PC-3 (cell line): ENCODE measurements at regions not wholly inside any gene's neighbourhood (a gene's known extent, or its start where the extent isn't known, plus 50 kb on each side); places are given as distances from the start of the nearest gene placed in this dataset.

Experiments
- ATAC-seq: fragments of 200-7000 bp; cut with Tn5 transposase; 2 replicates; pipeline ENCODE4 v1.9.1; 2020; ENCODE audit warnings: mild to moderate bottlenecking, moderate library complexity
- BruUV-seq: library from RNA; stranded (reverse); fragments of 400-500 nt; replicated peaks from 2 replicates; lab custom pipeline; 2021; lab: Mats Ljungman, UMichigan
- CTCF ChIA-PET: fragments of 300-600 bp; sonication (Branson Sonifier 250); formaldehyde crosslinking; loops from one replicate; lab custom pipeline; 2022; ENCODE audit warnings: antibody characterized with exemption; lab: Charles Lee
- POLR2A ChIA-PET: fragments of 300-600 bp; sonication (Branson Sonifier 250); formaldehyde crosslinking; loops from one replicate; lab custom pipeline; 2022; ENCODE audit warnings: antibody characterized with exemption; ENCODE audit not compliant: unreplicated experiment; lab: Charles Lee
- DNase-seq: peaks from one replicate; pipeline ENCODE4 v3.0.0-alpha.2; 2015
- H2AFZ ChIP-seq: fragments of 300-600 bp; sonication (generic); 2 replicates; pipeline ENCODE4 v1.6.0; 2016; ENCODE audit warnings: antibody characterized with exemption, low read length
- H3F3A ChIP-seq: fragments of 300-600 bp; sonication (generic); one replicate; pipeline ENCODE4 v1.6.0; 2017; ENCODE audit warnings: antibody characterized with exemption, low read length, control low read depth, mild to moderate bottlenecking; ENCODE audit not compliant: unreplicated experiment
- H3K27ac ChIP-seq: fragments of 300-600 bp; sonication (generic); 2 replicates; pipeline ENCODE4 v1.5.1; 2016; ENCODE audit warnings: mild to moderate bottlenecking, low read length
- H3K27me3 ChIP-seq: fragments of 300-600 bp; sonication (generic); 2 replicates; pipeline ENCODE4 v1.6.1; 2016; ENCODE audit warnings: low read length, mixed read lengths
- H3K36me3 ChIP-seq: fragments of 300-600 bp; sonication (generic); 2 replicates; pipeline ENCODE4 v1.6.1; 2016; ENCODE audit warnings: low read depth, mixed run types, low read length, mixed read lengths
- H3K4me1 ChIP-seq: fragments of 300-600 bp; sonication (generic); 2 replicates; pipeline ENCODE4 v1.5.1; 2016; ENCODE audit warnings: low read length; ENCODE audit not compliant: insufficient read depth
- H3K4me2 ChIP-seq: fragments of 300-600 bp; sonication (generic); 2 replicates; pipeline ENCODE4 v1.6.0; 2016; ENCODE audit warnings: low read length
- H3K4me3 ChIP-seq: fragments of 300-600 bp; sonication (generic); 2 replicates; pipeline ENCODE4 v1.5.1; 2016; ENCODE audit warnings: mild to moderate bottlenecking, low read length, mixed read lengths
- H3K79me2 ChIP-seq: fragments of 300-600 bp; sonication (generic); 2 replicates; pipeline ENCODE4 v1.6.1; 2017; ENCODE audit warnings: low read length, mixed read lengths
- H3K9ac ChIP-seq: fragments of 300-600 bp; sonication (generic); 2 replicates; pipeline ENCODE4 v1.6.0; 2016; ENCODE audit warnings: mild to moderate bottlenecking, low read length
- H3K9me2 ChIP-seq: fragments of 300-600 bp; sonication (generic); replicated peaks from 2 replicates; pipeline ENCODE4 v1.6.1; 2016; ENCODE audit warnings: mixed run types, low read length, mixed read lengths
- H3K9me3 ChIP-seq: fragments of 300-600 bp; sonication (generic); 2 replicates; pipeline ENCODE4 v1.6.1; 2016; ENCODE audit warnings: low read length, mixed read lengths
- H4K20me1 ChIP-seq: fragments of 300-600 bp; sonication (generic); 2 replicates; pipeline ENCODE4 v1.6.1; 2016; ENCODE audit warnings: low read length, mixed read lengths
- CTCF ChIP-seq: fragments of 300-600 bp; sonication (generic); conservative IDR thresholded peaks from 2 replicates; pipeline ENCODE4 v1.5.1; 2017; ENCODE audit warnings: antibody characterized with exemption, low read depth, mild to moderate bottlenecking, low read length
- EZH2 ChIP-seq: fragments of 300-600 bp; sonication (generic); IDR thresholded peaks from one replicate; pipeline ENCODE4 v1.6.1; 2017; ENCODE audit warnings: antibody characterized with exemption, mild to moderate bottlenecking, low read length; ENCODE audit not compliant: unreplicated experiment
- EZH2phosphoT487 ChIP-seq: fragments of 300-600 bp; sonication (generic); IDR thresholded peaks from 2 replicates; pipeline ENCODE4 v1.6.1; 2018; ENCODE audit warnings: mild to moderate bottlenecking, antibody characterized with exemption, low read length, borderline replicate concordance
- intact Hi-C: fragments of 100-400 bp; cut with micrococcal nuclease; formaldehyde crosslinking; loops from 2 replicates; pipeline ENCODE4 v1.9.0; 2023

- CTCF ChIA-PET, result no interaction called here
- BruUV-seq, result no TSS peak
- H3K9me3 ChIP-seq, result no peaks in the 10 kb centered on the region
- H3K79me2 ChIP-seq, result no peaks in the 10 kb centered on the region
- no peak overlapping the region for H2AFZ ChIP-seq
- H4K20me1 ChIP-seq, result no peaks in the 10 kb centered on the region
- intact Hi-C loops, result no loop called here
- peaks cover 4% of the 10 kb centered on the region; the same call in 1 of the 2 replicates for H3K4me1 ChIP-seq
- ATAC-seq (no peak), DNase-seq (no peak)
- H3K4me2 ChIP-seq, result no peak overlapping the region
- H3K27me3 ChIP-seq, result peaks cover 22% of the 10 kb centered on the region
- H3K36me3 ChIP-seq, result no peaks in the 10 kb centered on the region
- no peak overlapping the region for H3K9ac ChIP-seq
- TF ChIP-seq CTCF (no peak), EZH2 (no peak), EZH2phosphoT487 (no peak)
- no peak overlapping the region for H3K4me3 ChIP-seq
- H3K9me2 ChIP-seq, result no peaks in the 10 kb centered on the region
- POLR2A ChIA-PET, result no interaction called here
- H3K27ac ChIP-seq, result no peak overlapping the region
- no peaks in the 10 kb centered on the region for H3F3A ChIP-seq
Measured at GRCh38 chr7:1365846-1366245, 93.4 kb downstream of the MICALL2 start.

DNA sequence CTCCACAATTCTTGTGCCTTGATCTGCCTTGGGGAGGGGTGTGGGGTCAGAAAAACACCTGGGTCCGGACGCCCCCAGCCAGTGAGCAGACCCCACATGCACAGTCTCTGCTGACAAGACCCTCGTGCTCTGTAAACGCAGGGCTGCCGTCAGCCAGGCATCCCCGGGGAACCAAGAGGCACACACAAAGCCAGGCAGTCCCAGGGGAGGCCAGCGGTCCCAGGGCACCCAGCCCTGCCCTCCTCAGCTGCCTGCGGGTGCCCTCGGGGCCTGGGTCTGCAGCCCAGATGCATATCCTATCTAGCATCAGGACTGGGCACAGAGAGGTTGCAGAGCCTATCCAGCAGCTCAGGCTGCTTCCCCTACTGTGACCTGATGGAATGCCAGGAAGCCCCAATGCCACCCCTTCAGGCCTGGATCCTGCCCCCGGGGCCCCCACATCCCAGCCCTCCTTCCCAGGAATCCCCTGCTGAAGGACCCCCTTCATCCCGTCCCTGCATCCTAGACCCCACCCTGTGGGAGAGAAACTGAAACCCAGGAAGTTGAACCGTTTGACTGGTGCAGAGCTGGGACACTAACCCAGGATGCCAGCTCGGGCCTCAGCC lies 92.4 kb downstream of the MICALL2 start:
- CTCF ChIA-PET, result no interaction called here
- H3K79me2 ChIP-seq, result no peaks in the 10 kb centered on the region
- H3K27me3 ChIP-seq, result peaks cover 27% of the 10 kb centered on the region
- DNase-seq (no peak), ATAC-seq (no peak)
- no peaks in the 10 kb centered on the region for H3F3A ChIP-seq
- no peaks in the 10 kb centered on the region for H3K9me3 ChIP-seq
- intact Hi-C loops, result no loop called here
- POLR2A ChIA-PET, result no interaction called here
- no peak overlapping the region for H3K4me2 ChIP-seq
- no TSS peak for BruUV-seq
- H3K9ac ChIP-seq, result no peak overlapping the region
- H3K36me3 ChIP-seq, result no peaks in the 10 kb centered on the region
- H4K20me1 ChIP-seq, result no peaks in the 10 kb centered on the region
- H3K4me1 ChIP-seq, result peaks cover 4% of the 10 kb centered on the region; the same call in 1 of the 2 replicates
- no peaks in the 10 kb centered on the region for H3K9me2 ChIP-seq
- H3K4me3 ChIP-seq, result no peak overlapping the region
- no peak overlapping the region for H3K27ac ChIP-seq
- TF ChIP-seq EZH2 (no peak), EZH2phosphoT487 (no peak), CTCF (no peak)
- H2AFZ ChIP-seq, result no peak overlapping the region

GRCh38 chr7:1367501-1368183 lies 91.6 kb downstream of the MICALL2 start:
- Histone ChIP-seq H3K79me2 (no peaks in the 10 kb centered on the region), H3F3A (no peaks in the 10 kb centered on the region), H3K4me1 (peaks cover 4% of the 10 kb centered on the region; the same call in 1 of the 2 replicates), H3K4me2 (no peak overlapping the region), H3K9me3 (no peaks in the 10 kb centered on the region), H3K4me3 (no peak overlapping the region), H3K9ac (no peak overlapping the region), H3K27me3 (peaks cover 34% of the 10 kb centered on the region), H3K27ac (no peak overlapping the region), H3K9me2 (no peaks in the 10 kb centered on the region), H2AFZ (no peak overlapping the region), H3K36me3 (no peaks in the 10 kb centered on the region), H4K20me1 (no peaks in the 10 kb centered on the region)
- ATAC-seq, result no peak
- intact Hi-C loops, result no loop called here
- TF ChIP-seq CTCF (no peak), EZH2phosphoT487 (no peak), EZH2 (no peak)
- POLR2A ChIA-PET, result no interaction called here
- CTCF ChIA-PET, result no interaction called here
- no TSS peak for BruUV-seq
- no peak for DNase-seq
